ENCODE measurements at regions not wholly inside any gene's neighbourhood (a gene's known extent, or its start where the extent isn't known, plus 50 kb on each side); places are given as distances from the start of the nearest gene placed in this dataset.

DNA sequence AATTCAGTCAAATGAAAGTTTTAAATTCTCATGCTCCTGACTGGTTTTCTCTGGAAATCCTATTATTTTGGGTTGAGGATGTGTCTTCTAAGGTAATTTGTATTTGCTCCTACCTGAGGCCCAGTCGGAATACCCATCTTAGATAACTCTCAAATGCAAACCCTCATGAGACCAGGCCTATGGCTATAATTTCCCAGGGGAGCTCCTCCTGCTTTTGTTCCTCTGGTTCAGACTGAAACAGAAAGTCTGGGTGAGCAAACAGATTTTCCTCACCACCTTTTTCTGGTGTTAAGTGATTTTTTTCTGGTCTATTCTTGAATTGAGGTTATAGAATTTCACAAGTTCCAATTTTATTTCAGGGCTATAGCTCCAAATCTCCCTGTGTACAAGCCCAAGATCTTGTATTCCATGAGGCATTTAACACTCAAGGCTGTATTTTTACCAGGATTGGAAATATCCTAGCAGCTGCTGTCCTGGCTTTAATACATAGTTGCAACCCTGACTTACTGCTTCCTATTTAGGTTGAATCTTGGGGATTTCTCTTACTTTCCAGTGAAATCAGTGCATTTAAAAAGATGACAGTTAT lies 169.1 kb upstream of the PTCHD4 start:
- H3K27ac Mint-ChIP-seq (ENCODE audit: unreplicated experiment): no peak overlapping the region
- H3K4me1 Mint-ChIP-seq (ENCODE audit: unreplicated experiment): peaks cover 13% of the 10 kb centered on the region
- TF ChIP-seq CTCF (IDR thresholded peaks at IDR 0.05): no peak
- H3K4me3 Mint-ChIP-seq (ENCODE audit: unreplicated experiment): no peak overlapping the region
- no peaks in the 10 kb centered on the region for H3K27me3 Mint-ChIP-seq (ENCODE audit: unreplicated experiment)
- H3K36me3 Mint-ChIP-seq (ENCODE audit: unreplicated experiment): no peaks in the 10 kb centered on the region
- DNase-seq (ENCODE audit: extremely low spot score, unreplicated experiment): no peak
- H3K9me3 Mint-ChIP-seq (ENCODE audit: unreplicated experiment): peaks cover 13% of the 10 kb centered on the region

DNA sequence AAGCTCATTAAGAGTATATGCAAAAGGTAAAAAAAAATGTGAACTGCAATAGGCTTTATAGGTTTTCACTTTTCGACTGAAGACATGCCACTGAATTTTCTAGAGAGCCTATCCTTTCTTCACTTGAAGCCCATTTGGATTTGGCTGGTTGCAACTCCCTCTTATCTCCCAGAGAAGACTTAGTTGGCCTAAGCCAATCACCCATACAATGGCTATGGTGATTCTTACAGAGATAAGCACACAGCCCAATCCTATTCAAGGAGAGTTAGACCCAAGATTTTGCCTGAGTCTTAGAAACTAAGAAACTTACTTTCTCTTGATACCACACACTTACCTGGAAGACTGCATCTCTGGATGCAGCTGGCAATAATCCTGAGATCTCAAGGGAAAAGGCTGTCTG lies 167.3 kb upstream of the PTCHD4 start:
- Mint-ChIP-seq H3K4me3 (ENCODE audit: unreplicated experiment) (no peak overlapping the region), H3K27ac (ENCODE audit: unreplicated experiment) (no peak overlapping the region), H3K27me3 (ENCODE audit: unreplicated experiment) (no peaks in the 10 kb centered on the region), H3K4me1 (ENCODE audit: unreplicated experiment) (peaks cover 16% of the 10 kb centered on the region), H3K9me3 (ENCODE audit: unreplicated experiment) (no peaks in the 10 kb centered on the region), H3K36me3 (ENCODE audit: unreplicated experiment) (no peaks in the 10 kb centered on the region)
- no peak for TF ChIP-seq CTCF (IDR thresholded peaks at IDR 0.05)
- DNase-seq (ENCODE audit: extremely low spot score, unreplicated experiment): no peak

DNA sequence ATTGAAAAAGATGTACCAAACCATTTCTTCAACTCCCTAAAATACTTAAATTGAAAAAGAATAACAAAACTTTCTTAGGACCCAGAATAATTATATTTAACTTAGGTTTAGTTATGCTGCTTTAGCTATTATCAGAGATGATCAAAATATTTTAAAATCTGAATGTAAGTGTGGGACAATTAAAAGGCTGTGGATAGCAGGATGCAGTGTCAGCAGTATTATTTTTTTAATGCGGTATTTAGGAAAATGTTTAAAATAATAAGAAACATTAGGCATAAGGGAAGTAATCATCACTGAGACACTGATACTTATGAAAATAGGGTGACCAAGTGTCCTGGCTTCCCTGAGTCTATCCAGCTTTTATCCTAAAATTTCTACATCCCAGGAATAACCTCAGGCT lies 161.5 kb upstream of the PTCHD4 start:
- Mint-ChIP-seq H3K36me3 (ENCODE audit: unreplicated experiment) (peaks cover 3% of the 10 kb centered on the region), H3K27ac (ENCODE audit: unreplicated experiment) (peak overlapping the region; percentile 51), H3K9me3 (ENCODE audit: unreplicated experiment) (peaks cover 19% of the 10 kb centered on the region), H3K4me1 (ENCODE audit: unreplicated experiment) (peaks cover 17% of the 10 kb centered on the region), H3K27me3 (ENCODE audit: unreplicated experiment) (no peaks in the 10 kb centered on the region), H3K4me3 (ENCODE audit: unreplicated experiment) (no peak overlapping the region)
- DNase-seq (ENCODE audit: extremely low spot score, unreplicated experiment): no peak
- no peak for TF ChIP-seq CTCF (IDR thresholded peaks at IDR 0.05)

GRCh38 chr6:48255094-48255493 lies 144.1 kb upstream of the PTCHD4 start:
- H3K27ac Mint-ChIP-seq (ENCODE audit: unreplicated experiment): no peak overlapping the region
- no peak for DNase-seq (ENCODE audit: extremely low spot score, unreplicated experiment)
- no peak for TF ChIP-seq CTCF (IDR thresholded peaks at IDR 0.05)
- no peak overlapping the region for H3K4me3 Mint-ChIP-seq (ENCODE audit: unreplicated experiment)
- no peaks in the 10 kb centered on the region for H3K27me3 Mint-ChIP-seq (ENCODE audit: unreplicated experiment)
- peaks cover 42% of the 10 kb centered on the region for H3K4me1 Mint-ChIP-seq (ENCODE audit: unreplicated experiment)
- H3K36me3 Mint-ChIP-seq (ENCODE audit: unreplicated experiment): no peaks in the 10 kb centered on the region
- peaks cover 4% of the 10 kb centered on the region for H3K9me3 Mint-ChIP-seq (ENCODE audit: unreplicated experiment)

- no peak for DNase-seq (ENCODE audit: extremely low spot score, unreplicated experiment)
- Mint-ChIP-seq H3K36me3 (ENCODE audit: unreplicated experiment) (no peaks in the 10 kb centered on the region), H3K27ac (ENCODE audit: unreplicated experiment) (no peak overlapping the region), H3K4me1 (ENCODE audit: unreplicated experiment) (peaks cover 5% of the 10 kb centered on the region), H3K9me3 (ENCODE audit: unreplicated experiment) (peaks cover 4% of the 10 kb centered on the region), H3K27me3 (ENCODE audit: unreplicated experiment) (no peaks in the 10 kb centered on the region), H3K4me3 (ENCODE audit: unreplicated experiment) (no peak overlapping the region)
- TF ChIP-seq CTCF (IDR thresholded peaks at IDR 0.05): no peak
Measured at GRCh38 chr6:48249071-48249470, 138.1 kb upstream of the PTCHD4 start.
